ENCODE measurements at regions not wholly inside any gene's neighbourhood (a gene's known extent, or its start where the extent isn't known, plus 50 kb on each side); places are given as distances from the start of the nearest gene placed in this dataset.

- no peaks in the 10 kb centered on the region for H3K9me2 ChIP-seq (ENCODE audit: insufficient read depth, low read length)
- no peaks in the 10 kb centered on the region for H4K20me1 ChIP-seq (ENCODE audit: insufficient read depth)
- H2AFZ ChIP-seq (ENCODE audit: low read depth, low read length): no peak overlapping the region
- no peak overlapping the region for H3K27ac ChIP-seq (ENCODE audit: low read length)
- H3K9ac ChIP-seq (ENCODE audit: low read length): no peak overlapping the region
- no peaks in the 10 kb centered on the region for H3K79me2 ChIP-seq (replicated peaks; ENCODE audit: insufficient read depth, low read length)
- no peaks in the 10 kb centered on the region for H3K9me3 ChIP-seq (ENCODE audit: low read length)
- TF ChIP-seq REST (IDR thresholded peaks at IDR 0.05; ENCODE audit: borderline replicate concordance) (no peak), SMC3 (conservative IDR thresholded peaks at IDR 0.05; ENCODE audit: poor library complexity) (no peak), POLR2AphosphoS5 (IDR thresholded peaks at IDR 0.05) (no peak), EP300 (conservative IDR thresholded peaks at IDR 0.05; ENCODE audit: poor library complexity, severe bottlenecking) (no peak), RAD21 (conservative IDR thresholded peaks at IDR 0.05) (no peak), CTCF (IDR thresholded peaks at IDR 0.05; ENCODE audit: poor library complexity, severe bottlenecking) (no peak), EZH2 (IDR thresholded peaks at IDR 0.05; ENCODE audit: borderline replicate concordance, insufficient read depth, low read length, poor library complexity, severe bottlenecking) (no peak), MXI1 (conservative IDR thresholded peaks at IDR 0.05; ENCODE audit: poor library complexity, severe bottlenecking) (no peak), TAF1 (IDR thresholded peaks at IDR 0.05; ENCODE audit: low read depth) (no peak)
- H3K36me3 ChIP-seq (ENCODE audit: insufficient read depth, low read length): no peaks in the 10 kb centered on the region
- no peak overlapping the region for H3K4me2 ChIP-seq (ENCODE audit: low read length)
- H3K4me3 ChIP-seq (ENCODE audit: low read length): no peak overlapping the region
- no peaks in the 10 kb centered on the region for H3F3A ChIP-seq (ENCODE audit: insufficient read depth, low read length, poor library complexity, severe bottlenecking)
- no peaks in the 10 kb centered on the region for H3K27me3 ChIP-seq (ENCODE audit: insufficient read depth, low read depth, low read length)
Observed at GRCh38 chr15:62287066-62287857, 122.2 kb upstream of the C2CD4B start.

GRCh38 chr15:62288361-62289017 lies 123.4 kb upstream of the C2CD4B start:
- no peaks in the 10 kb centered on the region for H3F3A ChIP-seq (ENCODE audit: insufficient read depth, low read length, poor library complexity, severe bottlenecking)
- no peak overlapping the region for H3K27ac ChIP-seq (ENCODE audit: low read length)
- H3K9ac ChIP-seq (ENCODE audit: low read length): no peak overlapping the region
- H3K36me3 ChIP-seq (ENCODE audit: insufficient read depth, low read length): no peaks in the 10 kb centered on the region
- H3K9me3 ChIP-seq (ENCODE audit: low read length): no peaks in the 10 kb centered on the region
- no peak for TF ChIP-seq MXI1 (conservative IDR thresholded peaks at IDR 0.05; ENCODE audit: poor library complexity, severe bottlenecking)
- TF ChIP-seq TAF1 (IDR thresholded peaks at IDR 0.05; ENCODE audit: low read depth): no peak
- TF ChIP-seq CTCF (IDR thresholded peaks at IDR 0.05; ENCODE audit: poor library complexity, severe bottlenecking): no peak
- TF ChIP-seq SMC3 (conservative IDR thresholded peaks at IDR 0.05; ENCODE audit: poor library complexity): no peak
- no peak for TF ChIP-seq EP300 (conservative IDR thresholded peaks at IDR 0.05; ENCODE audit: poor library complexity, severe bottlenecking)
- TF ChIP-seq EZH2 (IDR thresholded peaks at IDR 0.05; ENCODE audit: borderline replicate concordance, insufficient read depth, low read length, poor library complexity, severe bottlenecking): no peak
- TF ChIP-seq POLR2AphosphoS5 (IDR thresholded peaks at IDR 0.05): no peak
- TF ChIP-seq REST (IDR thresholded peaks at IDR 0.05; ENCODE audit: borderline replicate concordance): no peak
- TF ChIP-seq RAD21 (conservative IDR thresholded peaks at IDR 0.05): no peak
- no peaks in the 10 kb centered on the region for H4K20me1 ChIP-seq (ENCODE audit: insufficient read depth)
- no peak overlapping the region for H3K4me3 ChIP-seq (ENCODE audit: low read length)
- H3K4me2 ChIP-seq (ENCODE audit: low read length): no peak overlapping the region
- no peaks in the 10 kb centered on the region for H3K27me3 ChIP-seq (ENCODE audit: insufficient read depth, low read depth, low read length)
- no peaks in the 10 kb centered on the region for H3K9me2 ChIP-seq (ENCODE audit: insufficient read depth, low read length)
- H3K79me2 ChIP-seq (replicated peaks; ENCODE audit: insufficient read depth, low read length): no peaks in the 10 kb centered on the region
- no peak overlapping the region for H2AFZ ChIP-seq (ENCODE audit: low read depth, low read length)
